Ectodermal cell (in vitro differentiated cells): ENCODE measurements at regions not wholly inside any gene's neighbourhood (a gene's known extent, or its start where the extent isn't known, plus 50 kb on each side); places are given as distances from the start of the nearest gene placed in this dataset.

Experiments
- H3K27ac ChIP-seq: 2 replicates; pipeline ENCODE4 v1.7.0; 2013; ENCODE audit warnings: mild to moderate bottlenecking, low read depth, low read length; ENCODE audit not compliant: insufficient read depth, poor library complexity, severe bottlenecking
- H3K27me3 ChIP-seq: 2 replicates; pipeline ENCODE4 v1.7.0; 2013; ENCODE audit warnings: mild to moderate bottlenecking, low read length; ENCODE audit not compliant: insufficient read depth, control insufficient read depth, poor library complexity, severe bottlenecking
- H3K36me3 ChIP-seq: one replicate; pipeline ENCODE4 v1.7.0; 2013; ENCODE audit warnings: low read length; ENCODE audit not compliant: control insufficient read depth, insufficient read depth
- H3K4me1 ChIP-seq: one replicate; pipeline ENCODE4 v1.7.0; 2013; ENCODE audit warnings: low read length; ENCODE audit not compliant: control insufficient read depth, insufficient read depth
- H3K4me3 ChIP-seq: 2 replicates; pipeline ENCODE4 v1.7.0; 2013; ENCODE audit warnings: low read depth, low read length, control low read depth; ENCODE audit not compliant: insufficient read depth
- H3K9me3 ChIP-seq: 2 replicates; pipeline ENCODE4 v1.7.0; 2013; ENCODE audit warnings: mild to moderate bottlenecking, low read length, moderate library complexity; ENCODE audit not compliant: control insufficient read depth
- WGBS, 2 experiments: methylation state at CpG; one replicate each; pipeline ENCODE4 v1.1.7; 2013; ENCODE audit warnings: missing lambda C conversion rate in 2 of 2; 5-methylcytosine and 5-hydroxymethylcytosine counted together

GRCh38 chr6:155614606-155615005, 159.0 kb upstream of the NOX3 start:
- no peaks in the 10 kb centered on the region for H3K27me3 ChIP-seq
- H3K27ac ChIP-seq, result no peak overlapping the region
- no peaks in the 10 kb centered on the region for H3K4me1 ChIP-seq
- H3K4me3 ChIP-seq, result no peak overlapping the region
- no peaks in the 10 kb centered on the region for H3K36me3 ChIP-seq
- 72 to 75% methylated on average over 4 of the region's 4 CpGs for WGBS, 2 experiments
- peaks cover 2% of the 10 kb centered on the region for H3K9me3 ChIP-seq

- no peak overlapping the region for H3K4me3 ChIP-seq
- no peaks in the 10 kb centered on the region for H3K4me1 ChIP-seq
- H3K27me3 ChIP-seq, result no peaks in the 10 kb centered on the region
- no peak overlapping the region for H3K27ac ChIP-seq
- peaks cover 2% of the 10 kb centered on the region for H3K9me3 ChIP-seq
- 91% methylated on average over 1 of the region's 1 CpG; no CpG with 5 or more reads in 1 of the 2 experiments for WGBS, 2 experiments
- H3K36me3 ChIP-seq, result no peaks in the 10 kb centered on the region
Measured at GRCh38 chr6:155611742-155612141, 156.1 kb upstream of the NOX3 start.

DNA sequence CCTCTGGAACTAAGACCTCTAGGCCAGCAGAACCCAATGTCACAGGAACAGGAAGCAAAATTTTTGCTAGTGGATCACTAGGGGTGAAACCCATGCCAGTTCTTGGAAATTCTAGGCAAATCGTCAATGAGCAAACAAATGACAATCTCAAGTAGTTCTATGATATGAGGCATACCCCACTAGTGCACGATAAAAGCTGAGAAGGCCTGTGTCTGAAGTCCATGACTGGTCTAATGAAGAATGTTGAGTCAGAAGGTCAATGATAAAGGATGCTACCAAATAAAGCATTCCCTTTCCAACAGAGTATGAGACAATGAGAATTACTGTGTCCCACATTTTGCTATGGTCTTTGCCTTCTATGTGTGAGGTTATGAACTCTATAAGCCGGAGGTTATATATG, 149.4 kb upstream of the NOX3 start:
- H3K27ac ChIP-seq, result no peak overlapping the region
- H3K4me1 ChIP-seq, result no peaks in the 10 kb centered on the region
- 91 to 97% methylated on average over 2 of the region's 3 CpGs for WGBS, 2 experiments
- H3K27me3 ChIP-seq, result peaks cover 16% of the 10 kb centered on the region
- H3K9me3 ChIP-seq, result no peaks in the 10 kb centered on the region
- H3K4me3 ChIP-seq, result no peak overlapping the region
- H3K36me3 ChIP-seq, result no peaks in the 10 kb centered on the region

- no peaks in the 10 kb centered on the region for H3K36me3 ChIP-seq
- no peak overlapping the region for H3K27ac ChIP-seq
- peaks cover 8% of the 10 kb centered on the region for H3K4me1 ChIP-seq
- H3K4me3 ChIP-seq, result no peak overlapping the region
- no peaks in the 10 kb centered on the region for H3K9me3 ChIP-seq
- WGBS, 2 experiments, result 15 to 23% methylated on average over 3 of the region's 3 CpGs
- peaks cover 16% of the 10 kb centered on the region for H3K27me3 ChIP-seq
Measured at GRCh38 chr6:155599561-155599960, 143.9 kb upstream of the NOX3 start.

DNA sequence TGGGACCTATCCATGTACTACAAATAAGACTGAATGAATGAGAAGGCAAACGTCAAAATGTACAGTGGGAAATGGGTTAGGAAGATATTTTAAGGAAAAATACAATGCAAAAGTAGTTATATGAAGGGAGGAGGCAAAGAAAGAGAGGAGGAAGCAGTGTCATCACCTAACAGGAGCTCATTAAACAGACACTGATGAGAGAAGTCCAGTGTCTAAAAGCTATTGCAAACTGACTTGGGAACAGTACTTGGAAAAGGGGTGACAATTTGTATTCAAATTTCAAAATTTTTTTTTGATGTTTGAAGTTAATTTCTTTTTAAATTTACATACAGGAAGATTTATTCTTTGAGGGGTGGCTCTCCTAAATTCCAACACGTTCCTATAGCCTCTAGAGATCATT, 143.5 kb upstream of the NOX3 start:
- Histone ChIP-seq H3K27me3 (peaks cover 16% of the 10 kb centered on the region), H3K9me3 (no peaks in the 10 kb centered on the region), H3K27ac (no peak overlapping the region), H3K4me1 (peaks cover 8% of the 10 kb centered on the region), H3K4me3 (no peak overlapping the region), H3K36me3 (no peaks in the 10 kb centered on the region)
- WGBS, 2 experiments, result 51 to 64% methylated on average over 2 of the region's 2 CpGs

- H3K36me3 ChIP-seq, result no peaks in the 10 kb centered on the region
- H3K4me3 ChIP-seq, result no peak overlapping the region
- no peaks in the 10 kb centered on the region for H3K27me3 ChIP-seq
- peaks cover 8% of the 10 kb centered on the region for H3K4me1 ChIP-seq
- no peak overlapping the region for H3K27ac ChIP-seq
- H3K9me3 ChIP-seq, result no peaks in the 10 kb centered on the region
Measured at GRCh38 chr6:155595284-155595683, 139.6 kb upstream of the NOX3 start.

- Histone ChIP-seq H3K4me3 (no peak overlapping the region), H3K27me3 (no peaks in the 10 kb centered on the region), H3K36me3 (no peaks in the 10 kb centered on the region), H3K9me3 (no peaks in the 10 kb centered on the region), H3K27ac (no peak overlapping the region), H3K4me1 (no peaks in the 10 kb centered on the region)
- no CpG with 5 or more reads among the region's 1 CpG for WGBS, 2 experiments
Measured at GRCh38 chr6:155591741-155592140, 136.1 kb upstream of the NOX3 start.

DNA sequence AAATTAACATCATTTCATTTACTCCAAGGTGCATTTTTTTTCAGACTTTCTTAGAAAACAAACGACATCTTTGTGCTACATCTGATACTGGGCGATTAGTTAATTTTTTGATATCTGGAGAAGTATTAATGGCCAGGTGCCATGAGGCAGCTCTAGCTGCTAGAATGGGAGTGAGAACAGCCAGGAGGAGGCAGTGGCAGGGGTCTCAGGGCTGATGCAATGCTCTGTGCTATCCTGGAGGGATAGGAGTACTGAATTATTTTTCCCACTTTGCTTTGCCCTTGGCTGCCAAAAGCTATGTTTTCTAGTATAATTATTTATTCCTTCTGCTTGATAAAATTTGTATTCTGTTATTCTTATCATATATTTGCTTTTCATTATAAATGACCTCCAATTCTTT, 133.6 kb upstream of the NOX3 start:
- Histone ChIP-seq H3K4me1 (peaks cover 4% of the 10 kb centered on the region), H3K36me3 (no peaks in the 10 kb centered on the region), H3K9me3 (no peaks in the 10 kb centered on the region), H3K27ac (no peak overlapping the region), H3K27me3 (no peaks in the 10 kb centered on the region), H3K4me3 (no peak overlapping the region)
- 92 to 96% methylated on average over 2 of the region's 2 CpGs for WGBS, 2 experiments

DNA sequence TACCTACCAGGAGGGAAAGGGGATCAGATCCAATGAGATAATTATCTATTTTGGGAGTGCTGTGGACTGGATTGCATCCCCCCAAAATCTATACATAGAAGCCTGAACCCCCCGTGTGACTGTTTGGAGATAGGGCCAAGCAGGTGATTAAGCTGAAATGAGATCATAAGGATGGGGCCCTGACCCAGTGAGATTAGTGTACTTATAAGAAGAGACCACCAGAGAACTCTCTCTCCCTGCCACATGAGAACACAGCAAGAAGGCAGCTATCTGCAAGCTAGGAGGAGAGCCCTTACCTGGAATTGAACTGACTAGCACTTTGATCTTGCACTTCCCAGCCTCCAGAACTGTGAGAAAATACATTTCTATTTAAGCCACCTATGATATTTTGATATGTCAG, 132.2 kb upstream of the NOX3 start:
- Histone ChIP-seq H3K27me3 (no peaks in the 10 kb centered on the region), H3K4me3 (no peak overlapping the region), H3K4me1 (peaks cover 4% of the 10 kb centered on the region), H3K36me3 (no peaks in the 10 kb centered on the region), H3K9me3 (no peaks in the 10 kb centered on the region), H3K27ac (no peak overlapping the region)
- WGBS, 2 experiments, result 91% methylated on average over 1 of the region's 1 CpG

GRCh38 chr6:155586090-155586489, 130.5 kb upstream of the NOX3 start:
- Histone ChIP-seq H3K27ac (no peak overlapping the region), H3K36me3 (no peaks in the 10 kb centered on the region), H3K4me3 (no peak overlapping the region), H3K9me3 (no peaks in the 10 kb centered on the region), H3K4me1 (peaks cover 5% of the 10 kb centered on the region), H3K27me3 (no peaks in the 10 kb centered on the region)
- WGBS, 2 experiments, result 90 to 95% methylated on average over 1 of the region's 1 CpG

GRCh38 chr6:155584006-155584405, 128.4 kb upstream of the NOX3 start:
- Histone ChIP-seq H3K36me3 (no peaks in the 10 kb centered on the region), H3K4me1 (peaks cover 7% of the 10 kb centered on the region), H3K9me3 (no peaks in the 10 kb centered on the region), H3K27me3 (no peaks in the 10 kb centered on the region), H3K4me3 (no peak overlapping the region), H3K27ac (no peak overlapping the region)
- 93 to 100% methylated on average over 2 to 3 of the region's 3 CpGs for WGBS, 2 experiments
